ENCODE measurements at regions not wholly inside any gene's neighbourhood (a gene's known extent, or its start where the extent isn't known, plus 50 kb on each side); places are given as distances from the start of the nearest gene placed in this dataset.
"Not testable (repeated sequence)": the region's sequence is repeated elsewhere in the genome, so short reads cannot be mapped to it uniquely, and the experiment has no call there.

- Histone ChIP-seq H3K4me3 (ENCODE audit: low read depth, low read length, poor library complexity, severe bottlenecking) (no peak overlapping the region), H3K27ac (ENCODE audit: low read depth, low read length, poor library complexity, severe bottlenecking) (no peak overlapping the region), H3K27me3 (ENCODE audit: insufficient read depth, low read length) (no peaks in the 10 kb centered on the region), H3K9me3 (ENCODE audit: low read length) (peaks cover 47% of the 10 kb centered on the region), H3F3A (ENCODE audit: insufficient read depth, low read length) (no peaks in the 10 kb centered on the region), H4K20me1 (ENCODE audit: insufficient read depth, low read length) (no peaks in the 10 kb centered on the region), H3K4me2 (ENCODE audit: low read length) (no peak overlapping the region), H3K4me1 (ENCODE audit: insufficient read depth, low read length, severe bottlenecking) (no peaks in the 10 kb centered on the region), H3K9me2 (ENCODE audit: low read depth, low read length) (no peaks in the 10 kb centered on the region), H3K36me3 (ENCODE audit: insufficient read depth, low read length) (no peaks in the 10 kb centered on the region), H2AFZ (ENCODE audit: low read length) (no peak overlapping the region), H3K79me2 (ENCODE audit: insufficient read depth, low read length) (no peaks in the 10 kb centered on the region), H3K9ac (ENCODE audit: low read length) (no peak overlapping the region)
- TF ChIP-seq CTCF (IDR thresholded peaks at IDR 0.05; ENCODE audit: low read length) (no peak), EZH2 (IDR thresholded peaks at IDR 0.05; ENCODE audit: borderline replicate concordance, low read length) (no peak)
These were observed 334.0 kb downstream of the ZNF33B start for GRCh38 chr10:42304341-42304740.

- not testable (repeated sequence) for H3K9me2 ChIP-seq (ENCODE audit: low read depth, low read length); H3F3A ChIP-seq (ENCODE audit: insufficient read depth, low read length); H4K20me1 ChIP-seq (ENCODE audit: insufficient read depth, low read length); H3K27me3 ChIP-seq (ENCODE audit: insufficient read depth, low read length); H3K4me1 ChIP-seq (ENCODE audit: insufficient read depth, low read length, severe bottlenecking); H3K4me3 ChIP-seq (ENCODE audit: low read depth, low read length, poor library complexity, severe bottlenecking); H3K36me3 ChIP-seq (ENCODE audit: insufficient read depth, low read length); H2AFZ ChIP-seq (ENCODE audit: low read length); H3K79me2 ChIP-seq (ENCODE audit: insufficient read depth, low read length); H3K9ac ChIP-seq (ENCODE audit: low read length); H3K4me2 ChIP-seq (ENCODE audit: low read length); H3K9me3 ChIP-seq (ENCODE audit: low read length); H3K27ac ChIP-seq (ENCODE audit: low read depth, low read length, poor library complexity, severe bottlenecking)
These were observed 356.5 kb downstream of the ZNF33B start for GRCh38 chr10:42281896-42282295.

- not testable (repeated sequence) for H3K79me2 ChIP-seq (ENCODE audit: insufficient read depth, low read length); H4K20me1 ChIP-seq (ENCODE audit: insufficient read depth, low read length); H2AFZ ChIP-seq (ENCODE audit: low read length); H3K9ac ChIP-seq (ENCODE audit: low read length); H3K4me2 ChIP-seq (ENCODE audit: low read length); H3K9me2 ChIP-seq (ENCODE audit: low read depth, low read length); H3K4me1 ChIP-seq (ENCODE audit: insufficient read depth, low read length, severe bottlenecking); H3K9me3 ChIP-seq (ENCODE audit: low read length); H3K36me3 ChIP-seq (ENCODE audit: insufficient read depth, low read length); H3K4me3 ChIP-seq (ENCODE audit: low read depth, low read length, poor library complexity, severe bottlenecking); H3K27ac ChIP-seq (ENCODE audit: low read depth, low read length, poor library complexity, severe bottlenecking); H3F3A ChIP-seq (ENCODE audit: insufficient read depth, low read length); H3K27me3 ChIP-seq (ENCODE audit: insufficient read depth, low read length)
These were observed 368.6 kb downstream of the ZNF33B start for GRCh38 chr10:42269788-42270187.

DNA sequence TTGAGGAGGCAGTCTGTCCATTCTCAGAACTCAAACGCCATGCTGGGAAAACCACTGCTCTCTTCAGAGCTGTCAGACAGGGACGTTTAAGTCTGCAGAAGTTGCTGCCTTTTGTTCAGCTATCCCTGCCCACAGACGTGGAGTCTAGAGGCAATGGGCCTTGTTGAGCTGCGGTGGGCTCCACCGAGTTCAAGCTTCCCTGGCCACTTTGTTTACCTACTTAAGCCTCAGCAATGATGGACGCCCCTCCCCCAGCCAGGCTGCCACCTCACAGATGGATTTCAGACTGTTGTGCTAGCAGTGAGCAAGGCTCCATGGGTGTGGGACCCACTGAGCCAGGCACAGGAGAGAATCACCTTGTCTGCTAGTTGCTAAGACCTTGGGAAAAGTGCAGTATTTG, 375.1 kb downstream of the ZNF33B start:
- not testable (repeated sequence) for H4K20me1 ChIP-seq (ENCODE audit: insufficient read depth, low read length); H3K4me2 ChIP-seq (ENCODE audit: low read length); H3F3A ChIP-seq (ENCODE audit: insufficient read depth, low read length); H3K9me2 ChIP-seq (ENCODE audit: low read depth, low read length); H3K36me3 ChIP-seq (ENCODE audit: insufficient read depth, low read length); H2AFZ ChIP-seq (ENCODE audit: low read length); H3K9ac ChIP-seq (ENCODE audit: low read length); H3K27ac ChIP-seq (ENCODE audit: low read depth, low read length, poor library complexity, severe bottlenecking); H3K4me1 ChIP-seq (ENCODE audit: insufficient read depth, low read length, severe bottlenecking); H3K79me2 ChIP-seq (ENCODE audit: insufficient read depth, low read length); H3K9me3 ChIP-seq (ENCODE audit: low read length); H3K27me3 ChIP-seq (ENCODE audit: insufficient read depth, low read length); H3K4me3 ChIP-seq (ENCODE audit: low read depth, low read length, poor library complexity, severe bottlenecking)

GRCh38 chr10:42243002-42243401, 395.4 kb downstream of the ZNF33B start:
- not testable (repeated sequence) for H3K36me3 ChIP-seq (ENCODE audit: insufficient read depth, low read length); H3K9me2 ChIP-seq (ENCODE audit: low read depth, low read length); H3K9me3 ChIP-seq (ENCODE audit: low read length); H3K4me3 ChIP-seq (ENCODE audit: low read depth, low read length, poor library complexity, severe bottlenecking); H3K79me2 ChIP-seq (ENCODE audit: insufficient read depth, low read length); H3K9ac ChIP-seq (ENCODE audit: low read length); H3K27me3 ChIP-seq (ENCODE audit: insufficient read depth, low read length); H4K20me1 ChIP-seq (ENCODE audit: insufficient read depth, low read length); H3K4me2 ChIP-seq (ENCODE audit: low read length); H3K4me1 ChIP-seq (ENCODE audit: insufficient read depth, low read length, severe bottlenecking); H3K27ac ChIP-seq (ENCODE audit: low read depth, low read length, poor library complexity, severe bottlenecking); H2AFZ ChIP-seq (ENCODE audit: low read length); H3F3A ChIP-seq (ENCODE audit: insufficient read depth, low read length)

Measured in OCI-LY1 (cell line).